Astrocyte of the cerebellum (primary cell): ENCODE measurements at regions not wholly inside any gene's neighbourhood (a gene's known extent, or its start where the extent isn't known, plus 50 kb on each side); places are given as distances from the start of the nearest gene placed in this dataset.

Experiments
- DNase-seq: peaks from one replicate; pipeline ENCODE4 v3.0.0-alpha.2; 2011; ENCODE audit warnings: low read depth
- H3K4me3 ChIP-seq: 2 replicates; pipeline ENCODE4 v1.5.1; 2011; ENCODE audit warnings: mild to moderate bottlenecking, low read depth, low read length, moderate library complexity
- in situ Hi-C: cut with HindIII; loops from 2 replicates; pipeline ENCODE4 v1.10.0; 2017; ENCODE audit warnings: low sequenced_read_pairs
- TF ChIP-seq, protein P1 (sequence below): IDR thresholded peaks from 2 replicates; pipeline ENCODE4 v1.5.1; 2012; ENCODE audit warnings: low read length, low read depth, moderate library complexity, mild to moderate bottlenecking; ENCODE audit errors: missing control alignments

- DNase-seq = no peak
- no peak overlapping the region for H3K4me3 ChIP-seq
- in situ Hi-C loops = no loop called here
- TF ChIP-seq, protein P1, sequence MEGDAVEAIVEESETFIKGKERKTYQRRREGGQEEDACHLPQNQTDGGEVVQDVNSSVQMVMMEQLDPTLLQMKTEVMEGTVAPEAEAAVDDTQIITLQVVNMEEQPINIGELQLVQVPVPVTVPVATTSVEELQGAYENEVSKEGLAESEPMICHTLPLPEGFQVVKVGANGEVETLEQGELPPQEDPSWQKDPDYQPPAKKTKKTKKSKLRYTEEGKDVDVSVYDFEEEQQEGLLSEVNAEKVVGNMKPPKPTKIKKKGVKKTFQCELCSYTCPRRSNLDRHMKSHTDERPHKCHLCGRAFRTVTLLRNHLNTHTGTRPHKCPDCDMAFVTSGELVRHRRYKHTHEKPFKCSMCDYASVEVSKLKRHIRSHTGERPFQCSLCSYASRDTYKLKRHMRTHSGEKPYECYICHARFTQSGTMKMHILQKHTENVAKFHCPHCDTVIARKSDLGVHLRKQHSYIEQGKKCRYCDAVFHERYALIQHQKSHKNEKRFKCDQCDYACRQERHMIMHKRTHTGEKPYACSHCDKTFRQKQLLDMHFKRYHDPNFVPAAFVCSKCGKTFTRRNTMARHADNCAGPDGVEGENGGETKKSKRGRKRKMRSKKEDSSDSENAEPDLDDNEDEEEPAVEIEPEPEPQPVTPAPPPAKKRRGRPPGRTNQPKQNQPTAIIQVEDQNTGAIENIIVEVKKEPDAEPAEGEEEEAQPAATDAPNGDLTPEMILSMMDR = no peak
Measured at GRCh38 chr2:226115832-226116200, 683.8 kb downstream of the IRS1 start.

GRCh38 chr2:226115102-226115831, 684.4 kb downstream of the IRS1 start:
- DNase-seq = peak; percentile 96

DNA sequence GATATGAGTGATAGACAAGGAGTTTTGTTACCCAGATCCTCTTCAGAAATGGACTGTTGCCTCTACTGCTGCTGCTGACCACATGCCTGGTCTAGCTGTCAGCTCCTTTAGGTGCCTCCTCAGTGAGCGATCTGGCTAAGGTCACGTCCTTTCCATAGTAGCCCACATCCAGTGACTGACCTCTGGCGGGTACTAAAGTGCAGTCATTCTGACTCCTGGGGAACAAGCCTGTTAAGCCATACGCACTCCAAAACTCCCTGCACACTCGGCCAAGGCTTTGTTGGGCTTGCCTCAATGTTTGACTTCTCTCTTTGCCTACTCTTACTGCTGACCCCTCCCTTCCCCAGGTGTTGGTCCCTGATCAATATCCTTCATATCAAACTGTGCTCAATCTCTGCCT, 685.2 kb downstream of the IRS1 start:
- in situ Hi-C loops = no loop called here
- DNase-seq = no peak
- TF ChIP-seq, protein P1 = no peak
- no peak overlapping the region for H3K4me3 ChIP-seq

More at GRCh38 chr2:226115102-226115831, 684.4 kb downstream of the IRS1 start:
- no peak overlapping the region for H3K4me3 ChIP-seq
- in situ Hi-C loops = no loop called here
- TF ChIP-seq, protein P1 = no peak

- in situ Hi-C loops = no loop called here
- no peak for DNase-seq
- no peak overlapping the region for H3K4me3 ChIP-seq
- TF ChIP-seq, protein P1 = no peak
Measured at GRCh38 chr2:226098861-226099745, 699.6 kb downstream of the NYAP2 start.

GRCh38 chr2:226095058-226095457, 695.5 kb downstream of the NYAP2 start:
- no peak overlapping the region for H3K4me3 ChIP-seq
- no peak for DNase-seq
- TF ChIP-seq, protein P1 = no peak
- in situ Hi-C loops = no loop called here

GRCh38 chr2:226093364-226093763, 693.9 kb downstream of the NYAP2 start:
- DNase-seq = no peak
- in situ Hi-C loops = no loop called here
- TF ChIP-seq, protein P1 = no peak
- H3K4me3 ChIP-seq = no peak overlapping the region
